ENCODE measurements at regions not wholly inside any gene's neighbourhood (a gene's known extent, or its start where the extent isn't known, plus 50 kb on each side); places are given as distances from the start of the nearest gene placed in this dataset.

- no peak for DNase-seq (ENCODE audit: low read depth)
These were observed 138.3 kb upstream of the AGBL1 start for GRCh38 chr15:85941186-85941855.

GRCh38 chr15:85942632-85943031, 137.0 kb upstream of the AGBL1 start:
- DNase-seq (ENCODE audit: low read depth): no peak

GRCh38 chr15:85943151-85943550, 136.5 kb upstream of the AGBL1 start:
- DNase-seq (ENCODE audit: low read depth): no peak

GRCh38 chr15:85943791-85944190, 135.9 kb upstream of the AGBL1 start:
- DNase-seq (ENCODE audit: low read depth): no peak

GRCh38 chr15:85947021-85947420, 132.7 kb upstream of the AGBL1 start:
- no peak for DNase-seq (ENCODE audit: low read depth)

DNA sequence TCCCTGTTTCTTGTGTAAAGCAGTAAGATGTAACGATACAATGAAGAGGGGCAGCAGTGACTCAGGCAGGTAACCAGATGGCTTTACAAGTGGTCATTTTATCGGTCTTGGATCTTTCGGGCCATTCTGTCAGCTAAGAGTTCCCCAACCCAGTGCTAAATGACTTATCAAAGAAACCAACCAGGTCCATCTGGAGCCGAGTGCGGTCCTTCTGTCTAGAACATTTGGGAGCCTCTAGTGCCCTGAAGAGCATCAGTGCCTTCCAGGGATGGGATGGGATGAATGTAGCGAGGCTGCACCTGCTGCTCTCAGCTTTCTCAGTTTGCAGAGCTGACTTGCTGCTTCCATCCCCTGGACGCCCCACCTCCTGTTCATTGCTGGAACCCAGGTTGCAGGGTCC, 131.7 kb upstream of the AGBL1 start:
- no peak for DNase-seq (ENCODE audit: low read depth)

GRCh38 chr15:85950101-85950500, 129.6 kb upstream of the AGBL1 start:
- DNase-seq (ENCODE audit: low read depth): no peak

DNA sequence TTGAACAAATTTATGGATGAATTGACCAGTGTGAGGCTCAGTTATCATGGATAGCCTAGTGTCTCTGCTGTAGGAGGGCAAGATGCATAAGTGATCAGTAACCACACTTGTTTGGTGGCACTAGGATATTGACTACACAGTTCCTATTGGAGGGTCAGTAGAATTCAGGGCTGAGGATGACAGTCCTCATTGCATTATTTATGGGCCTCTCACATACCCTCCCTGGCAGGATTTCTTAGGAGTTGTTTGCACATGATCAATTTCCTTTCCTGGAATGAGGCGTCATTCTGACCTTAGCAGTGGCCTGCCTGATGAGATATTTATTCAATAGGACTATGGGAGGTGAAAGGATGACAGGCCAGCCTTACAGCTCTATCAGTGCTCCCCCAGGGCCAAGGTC, 125.1 kb upstream of the AGBL1 start:
- no peak for DNase-seq (ENCODE audit: low read depth)

GRCh38 chr15:85955501-85956391, 123.9 kb upstream of the AGBL1 start:
- no peak for DNase-seq (ENCODE audit: low read depth)

DNA sequence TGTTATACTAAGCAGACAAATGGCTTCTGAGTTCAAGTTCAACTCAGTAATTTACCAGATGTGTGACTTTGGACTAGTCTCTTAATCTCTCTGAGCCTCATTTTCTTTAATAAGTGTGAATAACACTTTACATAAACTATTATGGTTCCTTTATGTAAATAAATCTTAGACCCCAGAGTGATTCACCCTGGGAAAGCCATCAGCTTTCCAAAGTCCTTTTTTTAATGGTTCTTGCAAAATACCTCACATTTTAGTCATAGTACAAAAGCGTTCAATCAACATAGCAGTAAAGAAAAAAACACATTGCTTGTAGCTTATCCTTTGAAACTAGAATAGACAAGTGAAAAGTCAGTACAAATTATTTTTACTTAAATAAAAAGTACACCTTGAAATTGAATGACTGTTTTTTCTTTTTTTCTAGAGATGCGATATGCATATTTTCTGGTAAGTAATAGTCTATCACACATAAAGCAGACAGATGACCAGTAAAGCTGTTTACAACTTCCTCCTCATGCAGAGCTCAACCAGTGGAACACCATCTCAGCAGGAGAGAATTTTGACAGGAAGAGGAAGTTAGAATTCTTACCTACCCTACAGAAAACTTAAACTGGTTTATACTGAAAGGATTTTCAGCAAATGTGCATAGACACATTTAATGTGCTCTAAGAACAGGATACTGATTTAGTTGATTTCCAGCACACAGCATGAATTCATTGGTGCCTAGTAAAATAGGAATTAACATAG, 123.0 kb upstream of the AGBL1 start:
- DNase-seq (ENCODE audit: low read depth): no peak

GRCh38 chr15:85959611-85960010, 120.1 kb upstream of the AGBL1 start:
- DNase-seq (ENCODE audit: low read depth): no peak

DNA sequence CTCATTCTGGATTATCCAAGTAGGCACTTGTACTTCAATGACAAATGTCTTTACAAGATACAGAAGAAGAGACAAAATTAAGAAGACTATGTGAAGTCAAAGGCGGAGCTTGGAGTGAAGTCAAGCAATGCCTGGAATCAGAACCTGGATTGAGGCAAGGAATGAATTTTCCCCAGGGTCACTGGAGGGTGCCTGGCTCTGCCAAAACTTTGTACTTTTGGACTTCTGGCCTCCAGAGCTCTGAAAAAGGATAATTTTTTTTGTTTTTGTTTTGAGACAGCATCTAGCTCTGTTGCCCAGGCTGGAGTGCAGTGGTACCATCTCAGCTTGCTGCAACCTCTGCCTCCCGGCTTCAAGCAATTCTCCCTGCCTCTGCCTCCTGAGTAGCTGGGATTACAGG, 119.3 kb upstream of the AGBL1 start:
- DNase-seq (ENCODE audit: low read depth): no peak

GRCh38 chr15:85961821-85962220, 117.8 kb upstream of the AGBL1 start:
- no peak for DNase-seq (ENCODE audit: low read depth)

DNA sequence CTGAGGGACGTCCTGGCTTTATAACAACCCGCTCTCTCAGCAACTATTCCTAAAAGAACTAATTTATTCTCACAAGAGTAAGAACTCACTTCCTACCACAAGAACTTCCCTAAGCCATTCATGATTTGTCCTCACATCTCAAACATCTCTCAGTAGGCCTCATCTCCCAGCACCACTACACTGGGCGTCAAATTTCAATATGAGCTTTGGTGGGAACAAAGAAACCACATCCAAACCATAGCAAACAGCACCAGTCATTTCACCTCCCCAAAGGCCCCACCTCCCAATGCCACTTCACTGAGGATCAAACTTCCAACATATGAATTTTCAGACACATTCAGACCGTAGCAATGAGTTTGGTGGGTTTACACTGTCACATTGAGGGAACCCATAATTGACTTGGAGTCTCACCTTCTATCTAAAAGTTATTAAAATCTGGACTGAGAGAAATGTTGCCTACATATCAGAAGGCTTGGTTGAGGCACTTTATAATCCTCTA, 116.4 kb upstream of the AGBL1 start:
- DNase-seq (ENCODE audit: low read depth): no peak

DNA sequence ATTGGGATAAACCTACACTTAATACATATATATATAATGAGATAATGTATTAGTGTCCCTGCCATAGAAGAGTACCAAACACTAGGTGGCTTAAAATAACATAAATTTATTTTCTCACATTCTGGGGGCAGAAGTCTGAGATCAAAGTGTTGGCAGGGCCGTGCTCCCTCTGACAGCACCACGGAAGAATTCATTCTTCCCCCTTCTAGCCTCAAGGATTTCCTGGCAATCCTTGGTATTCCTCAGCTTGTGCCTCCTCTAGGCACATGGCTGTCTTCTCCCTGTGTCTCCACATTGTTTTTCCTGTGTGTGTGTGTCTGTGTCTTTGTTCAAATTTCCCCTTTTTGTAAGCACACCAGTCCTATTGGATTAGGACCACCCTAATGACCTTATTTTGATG, 115.2 kb upstream of the AGBL1 start:
- no peak for DNase-seq (ENCODE audit: low read depth)

GRCh38 chr15:85967553-85967952, 112.1 kb upstream of the AGBL1 start:
- no peak for DNase-seq (ENCODE audit: low read depth)

DNA sequence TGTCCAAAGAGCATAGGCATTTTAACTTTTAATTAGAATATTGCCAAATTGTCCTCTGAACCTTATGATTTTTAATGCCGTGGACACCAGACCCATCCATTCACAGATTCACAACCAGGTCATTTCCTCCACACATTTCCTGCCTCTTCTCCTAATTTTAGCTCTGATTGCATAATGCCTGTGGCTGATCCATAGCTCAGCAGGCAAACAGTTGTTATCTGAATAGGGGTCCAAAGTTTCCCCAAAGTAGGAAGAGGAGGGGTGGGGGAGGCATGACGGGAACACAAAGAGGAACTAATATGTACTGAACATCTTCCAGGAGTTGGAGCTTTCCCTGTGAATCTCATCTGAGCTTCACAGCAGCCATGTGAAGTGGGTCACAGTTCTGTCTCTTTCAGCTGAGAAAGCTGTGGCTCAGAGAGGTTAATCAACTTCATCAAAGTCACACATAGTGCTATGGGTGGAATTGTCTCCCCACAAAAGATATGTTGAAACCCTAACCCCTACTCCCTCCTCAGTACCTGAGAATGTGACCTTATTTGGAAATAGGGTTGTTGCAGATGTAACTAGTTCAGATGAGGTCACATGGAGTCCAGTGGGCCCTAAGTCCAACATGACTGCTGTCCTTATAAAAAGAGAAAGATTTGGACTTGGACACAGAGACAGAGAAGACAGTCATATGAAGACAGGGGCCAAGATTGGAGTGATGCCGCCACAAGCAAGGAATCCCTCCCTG, 106.7 kb upstream of the AGBL1 start:
- no peak for DNase-seq (ENCODE audit: low read depth)

DNA sequence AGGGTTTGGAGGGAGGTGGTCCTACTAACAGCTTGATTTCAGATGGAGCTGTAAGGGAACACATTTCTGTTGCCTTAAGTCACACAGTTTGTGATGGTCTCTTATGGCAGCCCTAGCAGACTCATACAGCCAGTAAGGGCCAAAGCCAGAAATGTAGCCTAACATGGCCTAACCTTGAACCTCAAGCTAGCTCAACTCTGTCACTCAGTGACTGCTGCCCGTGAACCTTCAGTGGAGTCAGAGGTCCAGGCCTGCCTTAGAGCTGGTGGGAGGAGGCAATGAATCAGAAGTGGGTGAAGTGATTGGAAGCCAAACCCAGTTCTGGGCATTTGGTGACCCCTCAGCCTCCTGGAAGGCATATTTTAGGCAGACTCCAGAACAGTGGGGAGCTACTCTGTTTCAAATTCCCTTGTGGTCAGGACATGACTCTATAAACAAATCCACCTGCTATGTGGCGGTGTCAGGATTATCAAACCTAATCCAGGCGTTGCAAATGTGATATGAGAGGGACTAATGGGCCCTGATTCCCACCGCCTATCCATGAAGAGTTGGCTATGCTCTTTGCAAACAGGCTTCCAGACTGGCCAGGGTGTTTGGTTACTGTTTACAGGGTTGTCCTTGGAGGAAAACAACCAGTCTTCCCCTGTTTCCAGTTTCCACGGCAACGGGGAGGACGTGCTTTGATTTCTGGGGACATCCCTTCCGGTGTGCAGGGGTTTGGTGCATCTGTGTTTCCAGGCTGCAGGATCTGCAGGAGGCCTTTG, 105.9 kb upstream of the AGBL1 start:
- no peak for DNase-seq (ENCODE audit: low read depth)

DNA sequence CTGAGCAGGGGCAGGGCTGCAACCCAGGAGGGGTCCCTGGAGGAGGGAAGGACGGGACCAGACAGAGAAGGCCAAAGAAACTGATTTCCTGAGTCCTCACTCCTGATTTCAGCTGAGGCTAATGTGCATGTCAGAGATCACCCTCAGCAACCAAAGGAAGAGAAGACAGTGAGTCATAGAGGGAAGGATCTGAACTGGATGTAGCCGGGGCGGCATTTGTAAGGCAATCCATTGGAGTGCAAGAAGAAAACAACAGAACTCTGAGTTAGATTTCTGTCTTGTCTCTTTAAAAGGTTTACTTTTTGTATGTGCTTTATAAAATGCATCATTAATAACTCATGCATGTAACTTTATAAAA, 105.3 kb upstream of the AGBL1 start:
- DNase-seq (ENCODE audit: low read depth): no peak

GRCh38 chr15:85974742-85975141, 104.9 kb upstream of the AGBL1 start:
- DNase-seq (ENCODE audit: low read depth): no peak

GRCh38 chr15:85976102-85976501, 103.6 kb upstream of the AGBL1 start:
- DNase-seq (ENCODE audit: low read depth): no peak
